IMR-90 (cell line): ENCODE measurements at regions not wholly inside any gene's neighbourhood (a gene's known extent, or its start where the extent isn't known, plus 50 kb on each side); places are given as distances from the start of the nearest gene placed in this dataset.

Experiments
- ATAC-seq: fragments of 200-7000 bp; cut with Tn5 transposase; 2 replicates; pipeline ENCODE4 v1.9.1; 2020; ENCODE audit warnings: low read depth, mild to moderate bottlenecking, moderate library complexity
- BruUV-seq: library from RNA; stranded (reverse); fragments of 400-500 nt; replicated peaks from 2 replicates; lab custom pipeline; 2021; lab: Mats Ljungman, UMichigan
- CTCF ChIA-PET: fragments of 300-600 bp; formaldehyde crosslinking; extraction: SDS; loops from one replicate; lab custom pipeline; 2021; ENCODE audit warnings: antibody characterized with exemption; lab: Yijun Ruan, JAX
- POLR2A ChIA-PET: fragments of 300-600 bp; sonication (Branson Sonifier 250); formaldehyde crosslinking; loops from one replicate; lab custom pipeline; 2022; ENCODE audit warnings: antibody characterized with exemption; ENCODE audit not compliant: unreplicated experiment; lab: Charles Lee
- DNase-seq: peaks from one replicate; pipeline ENCODE4 v3.0.0; 2013
- H2AFZ ChIP-seq: replicated peaks from 2 replicates; pipeline ENCODE3; 2013; ENCODE audit warnings: low read length, mild to moderate bottlenecking; ENCODE audit not compliant: poor library complexity
- H2AK5ac ChIP-seq: 2 replicates; pipeline ENCODE4 v1.6.1; 2013; ENCODE audit warnings: low read depth, low read length, inconsistent platforms
- H2AK9ac ChIP-seq: replicated peaks from 2 replicates; pipeline ENCODE3; 2013; ENCODE audit warnings: mild to moderate bottlenecking, low read depth, low read length, moderate library complexity; ENCODE audit not compliant: poor library complexity
- H2BK120ac ChIP-seq: 2 replicates; pipeline ENCODE4 v1.6.1; 2013; ENCODE audit warnings: low read depth, low read length, inconsistent platforms
- H2BK15ac ChIP-seq: 3 replicates; pipeline ENCODE4 v1.6.1; 2013; ENCODE audit warnings: low read depth, low read length, inconsistent platforms
- H2BK20ac ChIP-seq: 2 replicates; pipeline ENCODE4 v1.6.1; 2013; ENCODE audit warnings: low read depth, mild to moderate bottlenecking, inconsistent platforms, low read length, moderate library complexity
- H2BK5ac ChIP-seq: 2 replicates; pipeline ENCODE4 v1.6.1; 2013; ENCODE audit warnings: mild to moderate bottlenecking, low read depth, low read length, inconsistent platforms; ENCODE audit not compliant: poor library complexity, severe bottlenecking
- H3K14ac ChIP-seq: replicated peaks from 2 replicates; pipeline ENCODE4 v1.6.1; 2013; ENCODE audit warnings: low read depth, low read length, inconsistent platforms
- H3K18ac ChIP-seq: 2 replicates; pipeline ENCODE4 v1.6.1; 2013; ENCODE audit warnings: low read depth, low read length, control low read depth
- H3K23ac ChIP-seq: 2 replicates; pipeline ENCODE4 v1.6.1; 2013; ENCODE audit warnings: low read depth, low read length, inconsistent platforms
- H3K27ac ChIP-seq: 2 replicates; pipeline ENCODE4 v1.5.1; 2013; ENCODE audit warnings: mild to moderate bottlenecking, control low read depth, low read length; ENCODE audit not compliant: insufficient read depth
- H3K27me3 ChIP-seq: 2 replicates; pipeline ENCODE4 v1.6.1; 2013; ENCODE audit warnings: low read length; ENCODE audit not compliant: control insufficient read depth, insufficient read depth
- H3K36me3 ChIP-seq: 2 replicates; pipeline ENCODE4 v1.6.1; 2013; ENCODE audit warnings: low read length, mixed read lengths; ENCODE audit not compliant: control insufficient read depth, insufficient read depth
- H3K4ac ChIP-seq: 2 replicates; pipeline ENCODE4 v1.6.1; 2013; ENCODE audit warnings: low read depth, low read length, inconsistent platforms
- H3K4me1 ChIP-seq: 2 replicates; pipeline ENCODE4 v1.6.1; 2013; ENCODE audit warnings: low read length, mixed read lengths; ENCODE audit not compliant: control insufficient read depth, insufficient read depth
- H3K4me2 ChIP-seq: 2 replicates; pipeline ENCODE4 v1.6.1; 2013; ENCODE audit warnings: low read depth, mild to moderate bottlenecking, control low read depth, low read length, moderate library complexity
- H3K4me3 ChIP-seq: 2 replicates; pipeline ENCODE4 v1.5.1; 2013; ENCODE audit warnings: low read depth, mild to moderate bottlenecking, control low read depth, low read length, moderate library complexity; ENCODE audit not compliant: insufficient read depth
- H3K56ac ChIP-seq: 2 replicates; pipeline ENCODE4 v1.6.1; 2013; ENCODE audit warnings: low read length, inconsistent platforms; ENCODE audit not compliant: insufficient read depth; ENCODE audit errors: extremely low read depth
- H3K79me1 ChIP-seq, 2 experiments: 2 replicates each; pipeline ENCODE4 v1.6.1; 2013; ENCODE audit warnings: low read length in 2 of 2, inconsistent platforms in 1 of 2, low read depth in 1 of 2
- H3K9ac ChIP-seq: 2 replicates; pipeline ENCODE4 v1.6.1; 2013; ENCODE audit warnings: low read depth, low read length, control low read depth
- H3K9me1 ChIP-seq: 2 replicates; pipeline ENCODE4 v1.6.1; 2013; ENCODE audit warnings: low read length, inconsistent platforms; ENCODE audit not compliant: insufficient read depth
- H3K9me3 ChIP-seq: 2 replicates; pipeline ENCODE4 v1.6.1; 2013; ENCODE audit warnings: low read length; ENCODE audit not compliant: control insufficient read depth, insufficient read depth
- H4K20me1 ChIP-seq: 2 replicates; pipeline ENCODE4 v1.6.1; 2013; ENCODE audit warnings: low read length, inconsistent platforms; ENCODE audit not compliant: insufficient read depth
- H4K5ac ChIP-seq: 2 replicates; pipeline ENCODE4 v1.6.1; 2013; ENCODE audit warnings: mild to moderate bottlenecking, low read depth, low read length, control low read depth
- H4K8ac ChIP-seq, 2 experiments: 2 replicates each; pipeline ENCODE4 v1.6.1; 2013; ENCODE audit warnings: low read depth in 2 of 2, low read length in 2 of 2, control low read depth in 1 of 2, inconsistent platforms in 1 of 2
- H4K91ac ChIP-seq: 2 replicates; pipeline ENCODE4 v1.6.1; 2013; ENCODE audit warnings: low read depth, low read length, inconsistent platforms; ENCODE audit not compliant: insufficient read depth
- BHLHE40 ChIP-seq: fragments of 150-350 bp; IDR thresholded peaks from 2 replicates; pipeline ENCODE4 v1.6.1; 2016; ENCODE audit warnings: mild to moderate bottlenecking, low read depth, low read length
- CEBPB ChIP-seq: IDR thresholded peaks from 2 replicates; pipeline ENCODE4 v1.6.1; 2012; ENCODE audit warnings: low read depth, low read length, improper control_type of control experiment
- CHD1 ChIP-seq: IDR thresholded peaks from 2 replicates; pipeline ENCODE4 v1.6.1; 2012; ENCODE audit warnings: low read depth, low read length, improper control_type of control experiment
- MAFK ChIP-seq: IDR thresholded peaks from 2 replicates; pipeline ENCODE4 v1.6.1; 2012; ENCODE audit warnings: low read depth, low read length, improper control_type of control experiment
- MAZ ChIP-seq: IDR thresholded peaks from 2 replicates; pipeline ENCODE4 v1.6.1; 2012; ENCODE audit warnings: low read depth, mild to moderate bottlenecking, low read length, improper control_type of control experiment, moderate library complexity, borderline replicate concordance
- MXI1 ChIP-seq: IDR thresholded peaks from 2 replicates; pipeline ENCODE4 v1.6.1; 2012; ENCODE audit warnings: low read depth, mild to moderate bottlenecking, low read length, moderate library complexity, borderline replicate concordance
- NFE2L2 ChIP-seq: fragments of 150-350 bp; IDR thresholded peaks from 2 replicates; pipeline ENCODE4 v1.6.1; 2016; ENCODE audit warnings: low read depth, mild to moderate bottlenecking, low read length
- POLR2A ChIP-seq: IDR thresholded peaks from 2 replicates; pipeline ENCODE4 v1.6.1; 2012; ENCODE audit warnings: mild to moderate bottlenecking, low read depth, low read length
- RAD21 ChIP-seq: IDR thresholded peaks from 2 replicates; pipeline ENCODE4 v1.6.1; 2012; ENCODE audit warnings: low read length, improper control_type of control experiment
- RCOR1 ChIP-seq: IDR thresholded peaks from 2 replicates; pipeline ENCODE4 v1.6.1; 2012; ENCODE audit warnings: mild to moderate bottlenecking, low read length, improper control_type of control experiment; ENCODE audit not compliant: insufficient replicate concordance
- RFX5 ChIP-seq: IDR thresholded peaks from 2 replicates; pipeline ENCODE4 v1.8.0; 2012; ENCODE audit warnings: low read depth, mild to moderate bottlenecking, low read length, moderate library complexity
- SMC3 ChIP-seq: fragments of 150-350 bp; IDR thresholded peaks from 2 replicates; pipeline ENCODE4 v1.6.1; 2016; ENCODE audit warnings: low read depth, mild to moderate bottlenecking, antibody characterized with exemption, low read length, moderate library complexity
- WGBS, 2 experiments: methylation state at CpG; one replicate each; pipeline versions ENCODE4 v1.1.5 to v1.1.7; 2013; ENCODE audit warnings: missing lambda C conversion rate in 2 of 2; ENCODE audit not compliant: insufficient read length in 1 of 2; ENCODE audit errors: extremely low coverage in 2 of 2; 5-methylcytosine and 5-hydroxymethylcytosine counted together
- dilution Hi-C: fragments of 300-500 bp; cut with HindIII; formaldehyde crosslinking; loops from one replicate; pipeline ENCODE4 v1.14.3; 2018; ENCODE audit warnings: low sequenced_read_pairs; ENCODE audit not compliant: unreplicated experiment
- in situ Hi-C: fragments of 300-500 bp; cut with MboI; formaldehyde crosslinking; loops from 3 replicates; pipeline ENCODE4 v1.14.3; 2019; ENCODE audit warnings: low sequenced_read_pairs, inconsistent platforms, mixed read lengths
- intact Hi-C: fragments of 100-400 bp; cut with micrococcal nuclease; formaldehyde crosslinking; loops from 2 replicates; pipeline ENCODE4 v1.10.0; 2022
- TF ChIP-seq, protein P1 (sequence below): fragments of 150-350 bp; IDR thresholded peaks from 2 replicates; pipeline ENCODE4 v1.6.1; 2016; ENCODE audit warnings: low read depth, mild to moderate bottlenecking, low read length, moderate library complexity, borderline replicate concordance
- TF ChIP-seq, protein P2 (sequence below): conservative IDR thresholded peaks from 2 replicates; pipeline ENCODE4 v1.5.1; 2012; ENCODE audit warnings: mild to moderate bottlenecking, low read depth, low read length, improper control_type of control experiment
- TF ChIP-seq, protein P3 (sequence below): fragments of 150-350 bp; IDR thresholded peaks from 2 replicates; pipeline ENCODE4 v1.6.1; 2017; ENCODE audit warnings: mild to moderate bottlenecking, antibody characterized with exemption, low read length, low read depth

DNA sequence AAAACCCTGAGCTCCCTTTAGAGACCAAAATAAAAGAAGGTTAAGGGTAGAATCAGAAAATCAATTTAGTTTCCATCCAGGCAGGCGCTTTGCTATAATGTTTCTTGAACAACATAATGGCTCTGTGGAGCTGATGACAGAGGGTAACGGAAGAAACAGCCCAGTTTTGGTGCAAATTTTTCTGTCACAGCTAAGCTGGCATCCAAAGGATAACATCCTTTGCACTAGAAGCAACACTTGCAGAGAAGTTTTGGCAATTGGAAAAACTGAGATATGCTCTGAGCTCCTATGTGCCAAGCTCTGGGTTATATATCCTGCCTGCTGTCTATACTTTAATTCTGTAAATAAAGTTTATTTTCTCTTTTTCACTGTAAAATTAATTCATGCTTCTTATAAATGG lies 495.3 kb upstream of the API5 start:
- no CpG with 5 or more reads among the region's 2 CpGs for WGBS, 2 experiments
- Histone ChIP-seq H3K9me3 (peaks cover 6% of the 10 kb centered on the region; the same call in 1 of the 2 replicates), H2AFZ (no peak overlapping the region), H4K8ac (no peak overlapping the region), H4K5ac (no peak overlapping the region), H3K9ac (no peak overlapping the region), H4K20me1 (no peaks in the 10 kb centered on the region), H2BK15ac (no peak overlapping the region), H2BK120ac (no peak overlapping the region), H2AK5ac (no peak overlapping the region), H2AK9ac (no peak overlapping the region), H3K4me3 (no peak overlapping the region), H3K56ac (no peak overlapping the region), H3K36me3 (no peaks in the 10 kb centered on the region), H3K23ac (no peak overlapping the region), H3K14ac (no peak overlapping the region), H3K4ac (no peak overlapping the region), H3K4me1 (no peaks in the 10 kb centered on the region), H2BK20ac (no peak overlapping the region), H3K27me3 (no peaks in the 10 kb centered on the region), H3K18ac (no peak overlapping the region), H2BK5ac (no peak overlapping the region), H3K79me1 (no peaks in the 10 kb centered on the region), H3K27ac (no peak overlapping the region), H4K91ac (no peak overlapping the region), H3K4me2 (no peak overlapping the region), H3K9me1 (no peaks in the 10 kb centered on the region)
- dilution Hi-C loops: no loop called here
- CTCF ChIA-PET: no interaction called here
- POLR2A ChIA-PET: no interaction called here
- ATAC-seq (no peak), DNase-seq (no peak)
- in situ Hi-C loops: no loop called here
- TF ChIP-seq NFE2L2 (no peak), BHLHE40 (no peak), MAZ (no peak), RCOR1 (no peak), POLR2A (no peak), RFX5 (no peak), MAFK (no peak), CHD1 (no peak), MXI1 (no peak), RAD21 (no peak), CEBPB (no peak), SMC3 (no peak)
- TF ChIP-seq, protein P1, sequence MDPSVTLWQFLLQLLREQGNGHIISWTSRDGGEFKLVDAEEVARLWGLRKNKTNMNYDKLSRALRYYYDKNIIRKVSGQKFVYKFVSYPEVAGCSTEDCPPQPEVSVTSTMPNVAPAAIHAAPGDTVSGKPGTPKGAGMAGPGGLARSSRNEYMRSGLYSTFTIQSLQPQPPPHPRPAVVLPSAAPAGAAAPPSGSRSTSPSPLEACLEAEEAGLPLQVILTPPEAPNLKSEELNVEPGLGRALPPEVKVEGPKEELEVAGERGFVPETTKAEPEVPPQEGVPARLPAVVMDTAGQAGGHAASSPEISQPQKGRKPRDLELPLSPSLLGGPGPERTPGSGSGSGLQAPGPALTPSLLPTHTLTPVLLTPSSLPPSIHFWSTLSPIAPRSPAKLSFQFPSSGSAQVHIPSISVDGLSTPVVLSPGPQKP: no peak
- TF ChIP-seq, protein P2, sequence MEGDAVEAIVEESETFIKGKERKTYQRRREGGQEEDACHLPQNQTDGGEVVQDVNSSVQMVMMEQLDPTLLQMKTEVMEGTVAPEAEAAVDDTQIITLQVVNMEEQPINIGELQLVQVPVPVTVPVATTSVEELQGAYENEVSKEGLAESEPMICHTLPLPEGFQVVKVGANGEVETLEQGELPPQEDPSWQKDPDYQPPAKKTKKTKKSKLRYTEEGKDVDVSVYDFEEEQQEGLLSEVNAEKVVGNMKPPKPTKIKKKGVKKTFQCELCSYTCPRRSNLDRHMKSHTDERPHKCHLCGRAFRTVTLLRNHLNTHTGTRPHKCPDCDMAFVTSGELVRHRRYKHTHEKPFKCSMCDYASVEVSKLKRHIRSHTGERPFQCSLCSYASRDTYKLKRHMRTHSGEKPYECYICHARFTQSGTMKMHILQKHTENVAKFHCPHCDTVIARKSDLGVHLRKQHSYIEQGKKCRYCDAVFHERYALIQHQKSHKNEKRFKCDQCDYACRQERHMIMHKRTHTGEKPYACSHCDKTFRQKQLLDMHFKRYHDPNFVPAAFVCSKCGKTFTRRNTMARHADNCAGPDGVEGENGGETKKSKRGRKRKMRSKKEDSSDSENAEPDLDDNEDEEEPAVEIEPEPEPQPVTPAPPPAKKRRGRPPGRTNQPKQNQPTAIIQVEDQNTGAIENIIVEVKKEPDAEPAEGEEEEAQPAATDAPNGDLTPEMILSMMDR: no peak
- TF ChIP-seq, protein P3, sequence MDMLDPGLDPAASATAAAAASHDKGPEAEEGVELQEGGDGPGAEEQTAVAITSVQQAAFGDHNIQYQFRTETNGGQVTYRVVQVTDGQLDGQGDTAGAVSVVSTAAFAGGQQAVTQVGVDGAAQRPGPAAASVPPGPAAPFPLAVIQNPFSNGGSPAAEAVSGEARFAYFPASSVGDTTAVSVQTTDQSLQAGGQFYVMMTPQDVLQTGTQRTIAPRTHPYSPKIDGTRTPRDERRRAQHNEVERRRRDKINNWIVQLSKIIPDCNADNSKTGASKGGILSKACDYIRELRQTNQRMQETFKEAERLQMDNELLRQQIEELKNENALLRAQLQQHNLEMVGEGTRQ: no peak
- intact Hi-C loops: no loop called here
- no TSS peak for BruUV-seq
